Memory B cell (primary cell): ENCODE measurements at regions not wholly inside any gene's neighbourhood (a gene's known extent, or its start where the extent isn't known, plus 50 kb on each side); places are given as distances from the start of the nearest gene placed in this dataset.

Experiments used
- ATAC-seq: fragments of 150-1000 bp; cut with Tn5 transposase; 2 replicates; pipeline ENCODE4 v1.10.0; 2021; ENCODE audit warnings: low read depth, mild to moderate bottlenecking, moderate library complexity
- DNase-seq, 2 donors: peaks; one replicate each; pipeline ENCODE4 v3.0.0; 2022; ENCODE audit warnings: low spot score in 2 of 2
- H3K27ac Mint-ChIP-seq: one replicate; pipeline ENCODE4 v1.8.0; 2022; ENCODE audit warnings: mild to moderate bottlenecking, moderate library complexity, mixed read lengths
- H3K27me3 Mint-ChIP-seq: one replicate; pipeline ENCODE4 v1.8.0; 2022; ENCODE audit warnings: mixed read lengths
- H3K36me3 Mint-ChIP-seq: one replicate; pipeline ENCODE4 v1.8.0; 2022; ENCODE audit warnings: mild to moderate bottlenecking, mixed read lengths
- H3K4me1 Mint-ChIP-seq: one replicate; pipeline ENCODE4 v1.8.0; 2022; ENCODE audit warnings: mixed read lengths
- H3K4me3 Mint-ChIP-seq: one replicate; pipeline ENCODE4 v1.8.0; 2022; ENCODE audit warnings: mild to moderate bottlenecking, moderate library complexity, mixed read lengths
- H3K9me3 Mint-ChIP-seq: one replicate; pipeline ENCODE4 v1.8.0; 2022; ENCODE audit warnings: mixed read lengths

DNA sequence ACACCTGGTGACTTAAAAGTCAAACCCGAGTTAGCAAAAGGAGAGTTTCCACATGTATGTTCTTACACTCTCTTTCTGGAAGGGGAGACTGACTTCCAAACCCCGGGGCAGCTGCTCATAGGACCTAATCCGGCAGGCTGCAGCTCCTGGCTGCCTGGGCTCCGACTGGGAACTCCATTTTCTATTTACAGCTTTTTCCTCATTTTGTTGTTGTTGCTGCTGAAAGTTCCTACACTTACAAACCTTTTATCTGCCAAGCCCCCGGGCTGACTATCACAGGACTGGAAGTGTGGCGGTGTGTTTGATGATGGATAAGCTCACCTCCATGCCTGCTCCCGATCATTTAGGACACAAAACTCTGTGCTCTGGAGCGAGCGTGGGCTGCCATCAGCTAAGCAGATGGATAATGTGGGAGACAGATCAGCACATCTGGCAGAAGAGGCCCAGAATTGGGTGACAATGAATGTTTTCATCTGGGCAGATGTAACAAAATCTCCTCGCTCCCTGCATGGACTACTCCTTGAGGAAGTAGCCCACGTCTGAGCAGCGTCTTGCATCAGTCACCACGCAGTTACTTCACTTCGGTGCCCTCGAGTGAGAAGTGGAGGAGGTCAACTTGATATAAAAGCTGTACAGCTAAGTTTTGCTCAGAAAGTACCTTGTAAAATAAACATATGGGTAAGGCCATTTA is 114.4 kb upstream of the COPS8 start:
- H3K36me3 Mint-ChIP-seq: no peaks in the 10 kb centered on the region
- H3K27ac Mint-ChIP-seq: no peak overlapping the region
- DNase-seq (no peak), ATAC-seq (no peak)
- peaks cover 3% of the 10 kb centered on the region for H3K4me1 Mint-ChIP-seq
- H3K4me3 Mint-ChIP-seq: no peak overlapping the region
- peaks cover 11% of the 10 kb centered on the region for H3K27me3 Mint-ChIP-seq
- no peaks in the 10 kb centered on the region for H3K9me3 Mint-ChIP-seq

- peaks cover 13% of the 10 kb centered on the region for H3K27me3 Mint-ChIP-seq
- H3K4me3 Mint-ChIP-seq: no peak overlapping the region
- H3K4me1 Mint-ChIP-seq: peaks cover 3% of the 10 kb centered on the region
- H3K36me3 Mint-ChIP-seq: no peaks in the 10 kb centered on the region
- no peak overlapping the region for H3K27ac Mint-ChIP-seq
- no peaks in the 10 kb centered on the region for H3K9me3 Mint-ChIP-seq
- no peak for DNase-seq
- ATAC-seq: no peak
Measured at GRCh38 chr2:236971919-236972381, 113.7 kb upstream of the COPS8 start.

DNA sequence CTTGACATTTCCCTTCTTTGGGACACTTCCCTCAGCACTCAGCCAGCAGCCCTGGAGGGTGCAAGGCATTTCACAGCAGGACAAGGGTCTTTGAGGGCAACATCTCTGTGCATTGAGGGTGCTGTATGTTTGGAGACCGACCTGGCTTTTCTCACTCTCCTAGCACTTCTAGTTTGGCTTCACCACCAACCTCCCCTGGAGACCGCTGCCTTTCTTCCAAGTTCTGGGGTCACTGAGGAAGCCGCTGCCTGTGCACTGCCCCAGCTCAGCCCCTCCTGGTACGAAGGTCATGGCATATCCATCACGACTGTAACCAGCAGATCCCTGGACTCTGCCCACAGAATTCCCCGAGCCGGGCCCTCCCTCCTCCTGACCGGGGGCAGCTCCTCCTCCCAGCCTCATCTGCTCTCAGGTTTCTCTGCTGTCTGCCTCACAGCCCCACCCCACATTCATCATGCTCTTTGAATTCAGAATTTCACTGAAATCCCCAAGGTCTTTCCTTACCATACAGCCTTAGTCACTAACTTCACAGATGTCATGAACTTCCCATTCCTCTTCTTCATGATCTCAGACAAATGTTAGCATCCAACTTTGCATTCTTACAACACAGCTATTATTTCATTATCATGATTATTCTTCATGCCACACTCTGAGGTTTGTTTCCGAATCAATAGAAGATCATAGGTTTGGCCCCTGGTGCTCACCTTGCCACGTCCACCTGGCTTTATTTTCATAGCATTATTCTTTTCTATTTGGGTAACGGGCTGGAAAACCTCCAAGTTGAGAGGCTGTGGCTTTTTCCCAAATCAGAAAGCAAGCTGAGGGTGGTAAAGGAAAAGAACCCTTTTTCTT is 113.0 kb upstream of the COPS8 start:
- peaks cover 3% of the 10 kb centered on the region for H3K4me1 Mint-ChIP-seq
- no peak overlapping the region for H3K27ac Mint-ChIP-seq
- H3K4me3 Mint-ChIP-seq: no peak overlapping the region
- no peaks in the 10 kb centered on the region for H3K36me3 Mint-ChIP-seq
- no peaks in the 10 kb centered on the region for H3K9me3 Mint-ChIP-seq
- no peak for DNase-seq
- peaks cover 13% of the 10 kb centered on the region for H3K27me3 Mint-ChIP-seq
- ATAC-seq: no peak

- ATAC-seq (no peak), DNase-seq (no peak)
- Mint-ChIP-seq H3K9me3 (no peaks in the 10 kb centered on the region), H3K27ac (no peak overlapping the region), H3K36me3 (no peaks in the 10 kb centered on the region), H3K4me1 (peaks cover 3% of the 10 kb centered on the region), H3K27me3 (peaks cover 13% of the 10 kb centered on the region), H3K4me3 (no peak overlapping the region)
Measured at GRCh38 chr2:236973343-236973980, 112.2 kb upstream of the COPS8 start.

GRCh38 chr2:236974148-236974547 is 111.5 kb upstream of the COPS8 start:
- DNase-seq: no peak
- Mint-ChIP-seq H3K27ac (no peak overlapping the region), H3K36me3 (no peaks in the 10 kb centered on the region), H3K9me3 (no peaks in the 10 kb centered on the region), H3K4me3 (no peak overlapping the region), H3K27me3 (peaks cover 17% of the 10 kb centered on the region), H3K4me1 (peaks cover 3% of the 10 kb centered on the region)
- ATAC-seq: no peak

- ATAC-seq: no peak
- H3K27ac Mint-ChIP-seq: no peak overlapping the region
- peaks cover 16% of the 10 kb centered on the region for H3K27me3 Mint-ChIP-seq
- no peaks in the 10 kb centered on the region for H3K9me3 Mint-ChIP-seq
- no peak overlapping the region for H3K4me3 Mint-ChIP-seq
- no peak for DNase-seq
- H3K4me1 Mint-ChIP-seq: peaks cover 2% of the 10 kb centered on the region
- H3K36me3 Mint-ChIP-seq: no peaks in the 10 kb centered on the region
Measured at GRCh38 chr2:236974752-236975151, 110.9 kb upstream of the COPS8 start.

- peaks cover 16% of the 10 kb centered on the region for H3K27me3 Mint-ChIP-seq
- H3K4me1 Mint-ChIP-seq: no peaks in the 10 kb centered on the region
- no peaks in the 10 kb centered on the region for H3K36me3 Mint-ChIP-seq
- ATAC-seq (no peak), DNase-seq (no peak)
- H3K4me3 Mint-ChIP-seq: no peak overlapping the region
- H3K27ac Mint-ChIP-seq: no peak overlapping the region
- H3K9me3 Mint-ChIP-seq: no peaks in the 10 kb centered on the region
Measured at GRCh38 chr2:236975766-236976165, 109.9 kb upstream of the COPS8 start.

DNA sequence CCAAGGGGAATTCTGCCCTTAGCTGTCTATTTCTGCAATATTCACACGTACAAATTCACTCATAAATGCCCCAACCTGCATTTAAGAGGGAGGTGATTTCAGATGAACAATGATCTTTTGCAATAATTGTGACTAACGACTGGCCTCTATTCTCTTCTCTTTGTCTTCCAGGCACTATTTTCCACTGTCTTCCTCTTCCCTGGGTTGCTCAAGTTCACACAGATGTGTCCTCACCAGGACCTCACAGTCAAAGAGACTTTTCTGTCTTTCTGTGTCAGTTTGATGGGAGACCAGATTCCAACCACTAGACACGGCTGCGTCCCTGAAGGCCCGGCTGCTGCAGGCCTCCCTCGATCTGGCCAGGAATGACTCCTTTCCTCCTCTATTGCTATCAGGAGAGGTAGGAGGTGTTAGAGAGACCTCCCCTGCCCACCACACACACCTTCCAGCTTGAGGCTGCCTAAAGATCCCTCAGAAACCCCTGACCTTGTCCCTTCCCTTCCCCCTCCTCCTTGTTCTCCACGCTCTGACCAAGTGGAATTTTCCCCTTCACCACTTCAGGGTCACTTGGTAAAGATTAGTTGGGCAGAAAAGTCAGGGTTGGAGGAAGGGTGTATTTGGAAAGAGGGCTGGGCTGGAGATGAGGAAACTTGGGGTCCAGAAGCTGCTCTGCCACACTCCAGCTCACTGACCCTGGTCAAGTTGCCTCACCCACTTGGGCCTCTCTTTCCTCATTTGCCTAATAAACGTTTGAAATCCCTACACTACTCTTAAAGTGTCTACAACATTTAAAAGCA is 109.2 kb upstream of the COPS8 start:
- H3K36me3 Mint-ChIP-seq: no peaks in the 10 kb centered on the region
- no peaks in the 10 kb centered on the region for H3K9me3 Mint-ChIP-seq
- H3K27me3 Mint-ChIP-seq: peaks cover 18% of the 10 kb centered on the region
- H3K4me3 Mint-ChIP-seq: no peak overlapping the region
- DNase-seq: no peak
- H3K4me1 Mint-ChIP-seq: no peaks in the 10 kb centered on the region
- H3K27ac Mint-ChIP-seq: no peak overlapping the region
- no peak for ATAC-seq

GRCh38 chr2:236977063-236977851 is 108.4 kb upstream of the COPS8 start:
- no peaks in the 10 kb centered on the region for H3K4me1 Mint-ChIP-seq
- ATAC-seq (no peak), DNase-seq (no peak)
- H3K36me3 Mint-ChIP-seq: no peaks in the 10 kb centered on the region
- peaks cover 21% of the 10 kb centered on the region for H3K27me3 Mint-ChIP-seq
- H3K4me3 Mint-ChIP-seq: no peak overlapping the region
- H3K9me3 Mint-ChIP-seq: no peaks in the 10 kb centered on the region
- H3K27ac Mint-ChIP-seq: no peak overlapping the region

DNA sequence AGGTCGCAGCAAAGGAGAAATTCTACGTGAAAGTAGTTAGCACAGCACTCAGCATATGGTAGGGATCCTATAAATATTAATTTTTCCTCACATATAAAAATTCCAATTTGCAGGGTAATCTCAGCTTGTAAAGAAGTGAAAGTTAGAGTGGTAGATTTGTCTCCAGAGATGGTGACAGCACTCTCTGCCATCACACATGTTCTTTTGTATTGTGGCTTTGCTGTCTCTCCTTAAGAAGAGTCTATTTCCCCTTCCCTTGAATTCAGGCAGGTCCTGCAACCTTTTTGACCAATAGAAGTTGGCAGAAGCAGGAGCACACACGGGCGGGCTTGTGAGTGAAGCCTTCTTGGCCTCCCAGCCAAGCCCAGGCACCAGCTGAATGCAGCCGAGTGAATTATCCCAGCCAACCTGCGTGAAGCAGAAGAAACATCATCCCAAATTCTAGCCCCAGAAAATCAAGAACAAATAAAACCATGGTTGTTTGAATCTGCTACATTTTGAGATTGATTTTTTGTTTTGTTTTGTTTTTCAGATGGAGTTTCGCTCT is 107.8 kb upstream of the COPS8 start:
- no peak overlapping the region for H3K4me3 Mint-ChIP-seq
- DNase-seq (no peak), ATAC-seq (no peak)
- H3K4me1 Mint-ChIP-seq: no peaks in the 10 kb centered on the region
- H3K36me3 Mint-ChIP-seq: no peaks in the 10 kb centered on the region
- peaks cover 20% of the 10 kb centered on the region for H3K27me3 Mint-ChIP-seq
- no peak overlapping the region for H3K27ac Mint-ChIP-seq
- H3K9me3 Mint-ChIP-seq: no peaks in the 10 kb centered on the region

GRCh38 chr2:236979664-236980063 is 106.0 kb upstream of the COPS8 start:
- H3K36me3 Mint-ChIP-seq: no peaks in the 10 kb centered on the region
- H3K4me1 Mint-ChIP-seq: no peaks in the 10 kb centered on the region
- peaks cover 2% of the 10 kb centered on the region for H3K9me3 Mint-ChIP-seq
- H3K4me3 Mint-ChIP-seq: no peak overlapping the region
- peaks cover 16% of the 10 kb centered on the region for H3K27me3 Mint-ChIP-seq
- no peak overlapping the region for H3K27ac Mint-ChIP-seq
- DNase-seq (no peak), ATAC-seq (no peak)

GRCh38 chr2:236980961-236981360 is 104.7 kb upstream of the COPS8 start:
- H3K27ac Mint-ChIP-seq: no peak overlapping the region
- ATAC-seq: no peak
- H3K4me3 Mint-ChIP-seq: no peak overlapping the region
- no peak for DNase-seq
- H3K9me3 Mint-ChIP-seq: peaks cover 2% of the 10 kb centered on the region
- H3K36me3 Mint-ChIP-seq: no peaks in the 10 kb centered on the region
- peaks cover 15% of the 10 kb centered on the region for H3K27me3 Mint-ChIP-seq
- no peaks in the 10 kb centered on the region for H3K4me1 Mint-ChIP-seq
